HEK293T (cell line): ENCODE measurements at regions not wholly inside any gene's neighbourhood (a gene's known extent, or its start where the extent isn't known, plus 50 kb on each side); places are given as distances from the start of the nearest gene placed in this dataset.

ENCODE experiments used
- CTCF ChIA-PET: fragments of 350-600 bp; formaldehyde crosslinking; extraction: SDS; loops from one replicate; lab custom pipeline; 2021; ENCODE audit warnings: antibody characterized with exemption, inconsistent platforms; lab: Yijun Ruan, JAX
- POLR2A ChIA-PET: fragments of 350-600 bp; formaldehyde crosslinking; extraction: SDS; loops from one replicate; lab custom pipeline; 2020; ENCODE audit warnings: antibody characterized with exemption, inconsistent platforms; lab: Yijun Ruan, JAX
- DNase-seq: peaks from one replicate; pipeline ENCODE4 v3.0.0; 2012; ENCODE audit warnings: mixed read lengths; ENCODE audit errors: extremely low spot score
- ARNT ChIP-seq: fragments of 450-650 bp; IDR thresholded peaks from 2 replicates; pipeline ENCODE4 v1.6.1; 2017; ENCODE audit warnings: mild to moderate bottlenecking
- BHLHE40 ChIP-seq: fragments of 450-650 bp; IDR thresholded peaks from 2 replicates; pipeline ENCODE4 v1.6.1; 2016; ENCODE audit warnings: mild to moderate bottlenecking, moderate library complexity, borderline replicate concordance
- CTBP1 ChIP-seq: fragments of 450-650 bp; IDR thresholded peaks from 2 replicates; pipeline ENCODE4 v1.6.1; 2016; ENCODE audit warnings: borderline replicate concordance
- ELF4 ChIP-seq: fragments of 450-650 bp; IDR thresholded peaks from 2 replicates; pipeline ENCODE4 v1.6.1; 2017; ENCODE audit warnings: antibody characterized with exemption
- FOXA1 ChIP-seq: fragments of 450-650 bp; IDR thresholded peaks from 2 replicates; pipeline ENCODE4 v1.6.1; 2016; ENCODE audit warnings: mild to moderate bottlenecking
- FOXK2 ChIP-seq: fragments of 450-650 bp; IDR thresholded peaks from 2 replicates; pipeline ENCODE4 v1.6.1; 2016; ENCODE audit warnings: mild to moderate bottlenecking
- FOXM1 ChIP-seq: fragments of 450-650 bp; IDR thresholded peaks from 2 replicates; pipeline ENCODE4 v1.6.1; 2017; ENCODE audit warnings: mild to moderate bottlenecking, borderline replicate concordance
- HDGF ChIP-seq: fragments of 450-650 bp; IDR thresholded peaks from 2 replicates; pipeline ENCODE4 v1.6.1; 2017; ENCODE audit warnings: antibody characterized with exemption, borderline replicate concordance
- L3MBTL2 ChIP-seq: fragments of 450-650 bp; conservative IDR thresholded peaks from 2 replicates; pipeline ENCODE4 v1.6.1; 2016; ENCODE audit warnings: mild to moderate bottlenecking
- LEF1 ChIP-seq: fragments of 450-650 bp; IDR thresholded peaks from 2 replicates; pipeline ENCODE4 v1.6.1; 2017; ENCODE audit warnings: mild to moderate bottlenecking, borderline replicate concordance
- NFRKB ChIP-seq: fragments of 450-650 bp; IDR thresholded peaks from 2 replicates; pipeline ENCODE4 v1.6.1; 2016; ENCODE audit warnings: mild to moderate bottlenecking, moderate library complexity
- SP1 ChIP-seq: fragments of 450-650 bp; IDR thresholded peaks from 2 replicates; pipeline ENCODE4 v1.6.1; 2017
- SUZ12 ChIP-seq: fragments of 450-650 bp; IDR thresholded peaks from 2 replicates; pipeline ENCODE4 v1.6.1; 2016; ENCODE audit warnings: mild to moderate bottlenecking
- TARDBP ChIP-seq: fragments of 450-650 bp; IDR thresholded peaks from 2 replicates; pipeline ENCODE4 v1.6.1; 2016
- ZNF384 ChIP-seq: fragments of 450-650 bp; IDR thresholded peaks from 2 replicates; pipeline ENCODE4 v1.6.1; 2016
- TF ChIP-seq, protein P1 (sequence below): fragments of 450-650 bp; IDR thresholded peaks from 2 replicates; pipeline ENCODE4 v1.6.1; 2016

GRCh38 chr2:146821836-146822316 is 1023.0 kb upstream of the ACVR2A start:
- POLR2A ChIA-PET = no interaction called here
- peak; percentile 7 for DNase-seq
- no peak for TF ChIP-seq SUZ12
- no peak for TF ChIP-seq ZNF384
- TF ChIP-seq FOXM1 = no peak
- no peak for TF ChIP-seq BHLHE40
- TF ChIP-seq TARDBP = no peak
- no peak for TF ChIP-seq SP1
- TF ChIP-seq ELF4 = no peak
- no peak for TF ChIP-seq FOXK2
- CTCF ChIA-PET = interaction anchor here (0.6 to 1.1 kb wide), 2 partner anchors 35 to 45 kb away, joined by 3 to 6 read pairs; no protein-coding TSS in a partner anchor

DNA sequence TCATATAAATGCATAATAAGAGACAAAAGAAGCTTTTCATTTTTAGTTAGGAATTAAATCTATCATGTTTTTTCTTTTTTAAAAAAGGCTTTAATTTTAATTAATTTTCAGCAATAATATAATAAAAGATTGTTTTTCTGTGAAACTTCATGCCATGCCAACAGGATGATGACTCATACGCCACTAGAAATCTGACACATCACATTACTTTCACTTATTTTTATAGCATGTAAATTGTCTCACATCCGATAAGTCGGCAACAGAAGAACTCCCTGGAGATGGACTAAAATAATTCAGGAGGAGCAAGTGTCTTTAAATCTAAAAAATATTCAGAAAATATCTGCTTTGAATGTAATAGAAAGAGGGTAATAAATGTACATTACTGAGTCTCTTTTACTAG is 1024.2 kb upstream of the ACVR2A start:
- no peak for DNase-seq
- POLR2A ChIA-PET = no interaction called here
- TF ChIP-seq HDGF (no peak), TARDBP (no peak), L3MBTL2 (no peak), ELF4 (no peak)
- CTCF ChIA-PET = interaction anchor here (0.8 to 1.1 kb wide), 2 partner anchors 44 to 64 kb away, joined by 3 to 4 read pairs; no protein-coding TSS in a partner anchor

DNA sequence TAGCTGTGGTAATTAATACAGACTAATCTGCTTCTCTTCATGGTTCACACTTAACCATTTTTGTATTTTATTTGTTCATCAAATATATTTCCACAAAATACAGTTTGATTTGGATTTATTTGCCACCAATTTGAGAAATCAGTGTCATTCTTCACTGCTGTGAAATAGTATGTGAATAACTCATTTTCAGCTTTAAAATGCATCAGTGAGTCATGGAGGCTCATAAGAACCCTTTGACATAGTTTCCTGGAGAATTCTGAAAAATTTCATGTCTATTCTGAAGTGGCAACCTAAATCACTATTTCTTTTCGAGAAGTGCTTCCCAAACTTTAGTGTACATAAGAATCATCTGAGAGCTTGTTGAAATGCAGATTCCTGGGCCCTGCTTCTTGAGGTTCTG is 1026.7 kb upstream of the ACVR2A start:
- ChIA-PET POLR2A (no interaction called here), CTCF (no interaction called here)
- DNase-seq = no peak
- no peak for TF ChIP-seq BHLHE40
- TF ChIP-seq FOXK2 = no peak
- no peak for TF ChIP-seq SP1
- TF ChIP-seq HDGF = no peak
- TF ChIP-seq ZNF384 = no peak
- no peak for TF ChIP-seq FOXM1
- TF ChIP-seq CTBP1 = no peak
- no peak for TF ChIP-seq FOXA1
- TF ChIP-seq, protein P1, sequence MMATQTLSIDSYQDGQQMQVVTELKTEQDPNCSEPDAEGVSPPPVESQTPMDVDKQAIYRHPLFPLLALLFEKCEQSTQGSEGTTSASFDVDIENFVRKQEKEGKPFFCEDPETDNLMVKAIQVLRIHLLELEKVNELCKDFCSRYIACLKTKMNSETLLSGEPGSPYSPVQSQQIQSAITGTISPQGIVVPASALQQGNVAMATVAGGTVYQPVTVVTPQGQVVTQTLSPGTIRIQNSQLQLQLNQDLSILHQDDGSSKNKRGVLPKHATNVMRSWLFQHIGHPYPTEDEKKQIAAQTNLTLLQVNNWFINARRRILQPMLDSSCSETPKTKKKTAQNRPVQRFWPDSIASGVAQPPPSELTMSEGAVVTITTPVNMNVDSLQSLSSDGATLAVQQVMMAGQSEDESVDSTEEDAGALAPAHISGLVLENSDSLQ = no peak

GRCh38 chr2:146817613-146818012 is 1027.2 kb upstream of the ACVR2A start:
- CTCF ChIA-PET = no interaction called here
- no peak for DNase-seq
- TF ChIP-seq HDGF (no peak), CTBP1 (no peak), SP1 (no peak), LEF1 (no peak), NFRKB (no peak), FOXK2 (no peak)
- TF ChIP-seq, protein P1 = no peak
- POLR2A ChIA-PET = no interaction called here

GRCh38 chr2:146814971-146815370 is 1029.9 kb upstream of the ACVR2A start:
- ChIA-PET CTCF (no interaction called here), POLR2A (no interaction called here)
- DNase-seq = no peak
- TF ChIP-seq TARDBP (no peak), FOXM1 (no peak), SP1 (no peak), SUZ12 (no peak), ELF4 (no peak), NFRKB (no peak), HDGF (no peak), FOXA1 (no peak), ZNF384 (no peak), L3MBTL2 (no peak), LEF1 (no peak), ARNT (no peak), CTBP1 (no peak), FOXK2 (no peak), BHLHE40 (no peak)
- TF ChIP-seq, protein P1 = no peak

GRCh38 chr2:146807568-146808168 is 1037.2 kb upstream of the ACVR2A start:
- no peak for DNase-seq
- ChIA-PET CTCF (no interaction called here), POLR2A (no interaction called here)
- TF ChIP-seq NFRKB (no peak), FOXM1 (no peak), ZNF384 (no peak), LEF1 (no peak), SP1 (no peak), ARNT (no peak), FOXK2 (no peak), CTBP1 (no peak), TARDBP (no peak), FOXA1 (no peak), HDGF (no peak), BHLHE40 (no peak), ELF4 (no peak), L3MBTL2 (no peak)
- TF ChIP-seq, protein P1 = no peak
